Ovary (tissue), 3 donors: ENCODE measurements at regions not wholly inside any gene's neighbourhood (a gene's known extent, or its start where the extent isn't known, plus 50 kb on each side); places are given as distances from the start of the nearest gene placed in this dataset.

Source experiments
- CTCF ChIP-seq, 3 donors: fragments of 450-650 bp in 2 of 3; fragments of 200-600 bp in 1 of 3; IDR thresholded peaks; one replicate each; pipeline versions ENCODE4 v1.5.1 to v1.8.0; 2016 to 2022; ENCODE audit warnings: antibody characterized with exemption in 3 of 3, mild to moderate bottlenecking in 1 of 3
- EP300 ChIP-seq: sonication (generic); formaldehyde crosslinking; IDR thresholded peaks from one replicate; pipeline ENCODE4 v1.6.1; 2017; ENCODE audit warnings: antibody characterized with exemption
- POLR2A ChIP-seq: fragments of 450-650 bp; IDR thresholded peaks from one replicate; pipeline ENCODE4 v1.6.1; 2017; ENCODE audit warnings: antibody characterized with exemption, mild to moderate bottlenecking, moderate library complexity
- donor health status: DM: no; HTN: no; CAD: no.

- TF ChIP-seq CTCF (IDR thresholded peaks at IDR 0.05) (no peak), EP300 (no peak), POLR2A (no peak)
Observed at GRCh38 chr9:86720639-86721225, 226.6 kb downstream of the GAS1 start.
